Activated naive CD8-positive, alpha-beta T cell (primary cell): ENCODE measurements at regions not wholly inside any gene's neighbourhood (a gene's known extent, or its start where the extent isn't known, plus 50 kb on each side); places are given as distances from the start of the nearest gene placed in this dataset.

ENCODE experiments used
- H3K27ac Mint-ChIP-seq: one replicate; pipeline ENCODE4 v1.8.0; 2021; ENCODE audit warnings: mixed read lengths
- H3K27me3 Mint-ChIP-seq: one replicate; pipeline ENCODE4 v1.8.0; 2021; ENCODE audit warnings: mixed read lengths
- H3K36me3 Mint-ChIP-seq: one replicate; pipeline ENCODE4 v1.8.0; 2021; ENCODE audit warnings: mixed read lengths
- H3K4me1 Mint-ChIP-seq: one replicate; pipeline ENCODE4 v1.8.0; 2021; ENCODE audit warnings: low read depth, mixed read lengths
- H3K4me3 Mint-ChIP-seq: one replicate; pipeline ENCODE4 v1.8.0; 2021; ENCODE audit warnings: mild to moderate bottlenecking, mixed read lengths
- H3K9me3 Mint-ChIP-seq: one replicate; pipeline ENCODE4 v1.8.0; 2021; ENCODE audit warnings: low read depth, mixed read lengths

DNA sequence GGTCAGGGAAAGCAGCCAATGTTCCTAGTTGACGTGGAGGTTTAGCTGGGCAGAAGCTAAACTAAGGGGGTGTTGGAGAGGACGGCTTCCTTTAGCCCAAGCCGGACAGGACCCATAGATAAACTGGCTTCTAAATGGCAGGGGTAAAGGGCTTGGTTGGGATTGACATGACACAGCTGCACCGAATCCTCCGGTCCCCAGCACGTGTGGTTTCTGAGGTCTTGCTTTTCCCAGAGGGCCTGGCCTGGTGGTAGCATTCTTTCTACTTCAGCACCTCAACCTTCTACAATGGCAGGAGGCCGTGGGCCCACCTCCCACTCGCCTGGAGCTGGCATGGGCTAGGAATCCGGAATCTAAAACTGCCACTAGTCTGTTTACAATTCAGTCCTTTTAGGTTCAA is 163.0 kb downstream of the FGF9 start:
- no peaks in the 10 kb centered on the region for H3K4me1 Mint-ChIP-seq
- no peaks in the 10 kb centered on the region for H3K9me3 Mint-ChIP-seq
- no peak overlapping the region for H3K27ac Mint-ChIP-seq
- no peaks in the 10 kb centered on the region for H3K36me3 Mint-ChIP-seq
- H3K4me3 Mint-ChIP-seq = no peak overlapping the region
- no peaks in the 10 kb centered on the region for H3K27me3 Mint-ChIP-seq

GRCh38 chr13:21834521-21834920 is 163.6 kb downstream of the FGF9 start:
- Mint-ChIP-seq H3K4me3 (no peak overlapping the region), H3K27ac (no peak overlapping the region), H3K36me3 (no peaks in the 10 kb centered on the region), H3K4me1 (no peaks in the 10 kb centered on the region), H3K27me3 (no peaks in the 10 kb centered on the region), H3K9me3 (no peaks in the 10 kb centered on the region)

DNA sequence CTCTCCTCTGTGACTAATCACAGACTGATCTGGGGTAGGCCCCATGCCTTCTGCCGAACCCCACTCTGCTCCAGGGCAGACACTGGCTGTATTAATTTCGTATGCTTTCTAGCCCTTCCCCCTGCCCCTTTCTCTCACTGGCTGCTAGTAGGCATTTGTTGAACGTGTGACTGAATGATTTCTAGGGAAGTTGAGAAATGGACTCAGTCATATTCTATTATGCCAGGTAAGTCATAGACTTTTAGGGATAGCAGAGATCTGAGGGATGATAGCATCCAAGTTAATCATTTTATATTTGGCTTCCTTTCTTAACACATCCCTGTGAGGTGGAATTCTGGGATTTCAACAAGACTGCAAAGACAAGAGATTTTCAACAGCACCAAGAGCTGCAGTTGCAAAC is 166.4 kb downstream of the FGF9 start:
- Mint-ChIP-seq H3K4me3 (no peak overlapping the region), H3K27ac (no peak overlapping the region), H3K9me3 (no peaks in the 10 kb centered on the region), H3K4me1 (no peaks in the 10 kb centered on the region), H3K36me3 (no peaks in the 10 kb centered on the region), H3K27me3 (peaks cover 2% of the 10 kb centered on the region)

GRCh38 chr13:21837841-21838551 is 167.1 kb downstream of the FGF9 start:
- H3K4me1 Mint-ChIP-seq = no peaks in the 10 kb centered on the region
- no peak overlapping the region for H3K27ac Mint-ChIP-seq

GRCh38 chr13:21846605-21847004 is 175.7 kb downstream of the FGF9 start:
- Mint-ChIP-seq H3K27me3 (peaks cover 6% of the 10 kb centered on the region), H3K27ac (no peak overlapping the region), H3K4me3 (no peak overlapping the region), H3K9me3 (no peaks in the 10 kb centered on the region), H3K4me1 (peaks cover 6% of the 10 kb centered on the region), H3K36me3 (no peaks in the 10 kb centered on the region)

More at GRCh38 chr13:21837841-21838551, 167.1 kb downstream of the FGF9 start:
- peaks cover 2% of the 10 kb centered on the region for H3K27me3 Mint-ChIP-seq
- H3K36me3 Mint-ChIP-seq = no peaks in the 10 kb centered on the region
- H3K4me3 Mint-ChIP-seq = no peak overlapping the region
- no peaks in the 10 kb centered on the region for H3K9me3 Mint-ChIP-seq

DNA sequence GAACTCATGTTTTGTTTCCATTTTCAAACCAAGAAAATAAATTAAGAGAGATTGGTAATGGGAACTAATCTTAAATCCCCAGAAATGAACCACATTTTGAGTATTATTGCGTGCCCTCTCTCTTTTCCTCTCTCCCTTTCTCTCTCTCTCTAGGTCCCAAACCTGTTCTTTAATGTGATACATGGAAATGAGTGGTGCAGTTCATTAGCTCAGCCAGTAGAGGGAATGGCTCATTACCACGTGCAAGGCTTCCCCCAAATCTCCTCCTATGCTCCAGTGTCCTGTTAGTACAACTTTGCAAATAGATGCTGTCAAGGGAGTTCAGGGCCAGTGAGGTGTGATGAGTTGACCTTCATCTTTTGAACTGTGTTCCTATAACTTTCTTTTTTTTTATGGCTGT is 178.4 kb downstream of the FGF9 start:
- H3K36me3 Mint-ChIP-seq = no peaks in the 10 kb centered on the region

GRCh38 chr13:21850013-21851006 is 179.4 kb downstream of the FGF9 start:
- Mint-ChIP-seq H3K4me3 (no peak overlapping the region), H3K36me3 (no peaks in the 10 kb centered on the region), H3K4me1 (peaks cover 6% of the 10 kb centered on the region), H3K27me3 (peaks cover 4% of the 10 kb centered on the region), H3K9me3 (no peaks in the 10 kb centered on the region), H3K27ac (no peak overlapping the region)

More for the DNA sequence above, 178.4 kb downstream of the FGF9 start:
- Mint-ChIP-seq H3K27ac (no peak overlapping the region), H3K27me3 (peaks cover 4% of the 10 kb centered on the region), H3K4me3 (no peak overlapping the region), H3K4me1 (peaks cover 6% of the 10 kb centered on the region), H3K9me3 (no peaks in the 10 kb centered on the region)

GRCh38 chr13:21852043-21852442 is 181.2 kb downstream of the FGF9 start:
- Mint-ChIP-seq H3K27ac (no peak overlapping the region), H3K27me3 (peaks cover 2% of the 10 kb centered on the region), H3K4me1 (peaks cover 6% of the 10 kb centered on the region), H3K4me3 (no peak overlapping the region), H3K9me3 (no peaks in the 10 kb centered on the region), H3K36me3 (no peaks in the 10 kb centered on the region)

GRCh38 chr13:21853779-21854178 is 182.9 kb downstream of the FGF9 start:
- peaks cover 6% of the 10 kb centered on the region for H3K4me1 Mint-ChIP-seq
- H3K27me3 Mint-ChIP-seq = no peaks in the 10 kb centered on the region
- H3K4me3 Mint-ChIP-seq = no peak overlapping the region
- no peaks in the 10 kb centered on the region for H3K36me3 Mint-ChIP-seq
- no peaks in the 10 kb centered on the region for H3K9me3 Mint-ChIP-seq
- H3K27ac Mint-ChIP-seq = no peak overlapping the region

GRCh38 chr13:21868823-21869222 is 197.9 kb downstream of the FGF9 start:
- H3K9me3 Mint-ChIP-seq = peaks cover 7% of the 10 kb centered on the region
- peaks cover 4% of the 10 kb centered on the region for H3K27me3 Mint-ChIP-seq
- H3K4me3 Mint-ChIP-seq = no peak overlapping the region
- no peak overlapping the region for H3K27ac Mint-ChIP-seq
- H3K36me3 Mint-ChIP-seq = peaks cover 3% of the 10 kb centered on the region
- no peaks in the 10 kb centered on the region for H3K4me1 Mint-ChIP-seq

DNA sequence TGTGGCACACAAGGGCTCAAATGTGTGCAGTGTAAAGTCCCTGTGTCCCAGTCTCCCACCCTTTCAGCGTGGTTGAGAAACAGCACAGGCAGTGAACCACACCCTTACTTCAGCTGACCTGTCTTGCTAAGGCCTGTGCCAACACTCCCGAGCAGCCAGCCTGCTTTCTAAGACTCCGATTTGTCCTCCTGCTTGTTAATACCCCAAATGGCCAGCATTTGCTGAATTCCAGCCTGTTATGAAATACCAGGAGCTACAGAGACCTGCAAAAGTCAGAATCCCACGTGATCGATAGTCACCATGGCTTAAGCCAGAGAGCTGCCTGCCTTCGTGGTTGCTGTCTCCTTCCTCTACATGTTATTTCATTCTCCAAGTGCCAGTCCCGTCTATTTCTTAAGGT is 200.5 kb downstream of the FGF9 start:
- Mint-ChIP-seq H3K4me1 (no peaks in the 10 kb centered on the region), H3K27me3 (peaks cover 4% of the 10 kb centered on the region), H3K4me3 (no peak overlapping the region), H3K36me3 (no peaks in the 10 kb centered on the region), H3K27ac (no peak overlapping the region), H3K9me3 (no peaks in the 10 kb centered on the region)

DNA sequence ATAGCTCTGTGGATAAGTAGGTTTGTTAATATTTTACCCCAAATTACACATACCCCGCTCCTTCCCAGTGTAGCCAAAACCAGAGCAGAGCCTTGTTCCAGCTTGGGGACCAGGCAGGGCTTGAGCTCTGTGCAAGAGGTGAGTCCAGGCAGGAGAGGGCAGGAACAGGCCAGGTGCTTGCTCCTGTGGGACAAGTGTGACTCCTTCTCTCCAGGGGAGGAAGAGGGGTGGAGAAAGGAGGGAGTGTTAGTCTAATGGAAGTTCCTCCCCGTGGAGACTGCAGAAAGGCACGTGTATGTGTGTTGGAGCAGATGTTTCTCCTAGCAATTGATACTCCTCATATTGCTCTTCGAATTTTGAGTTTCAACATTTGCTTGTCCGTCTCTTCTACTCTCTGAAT is 201.0 kb downstream of the FGF9 start:
- no peaks in the 10 kb centered on the region for H3K36me3 Mint-ChIP-seq
- no peaks in the 10 kb centered on the region for H3K9me3 Mint-ChIP-seq
- no peaks in the 10 kb centered on the region for H3K4me1 Mint-ChIP-seq
- H3K27me3 Mint-ChIP-seq = peaks cover 4% of the 10 kb centered on the region
- no peak overlapping the region for H3K27ac Mint-ChIP-seq
- H3K4me3 Mint-ChIP-seq = no peak overlapping the region

- Mint-ChIP-seq H3K27me3 (peaks cover 4% of the 10 kb centered on the region), H3K9me3 (no peaks in the 10 kb centered on the region), H3K4me3 (no peak overlapping the region), H3K36me3 (no peaks in the 10 kb centered on the region), H3K4me1 (no peaks in the 10 kb centered on the region), H3K27ac (no peak overlapping the region)
Observed at GRCh38 chr13:21872795-21873194, 201.9 kb downstream of the FGF9 start.

DNA sequence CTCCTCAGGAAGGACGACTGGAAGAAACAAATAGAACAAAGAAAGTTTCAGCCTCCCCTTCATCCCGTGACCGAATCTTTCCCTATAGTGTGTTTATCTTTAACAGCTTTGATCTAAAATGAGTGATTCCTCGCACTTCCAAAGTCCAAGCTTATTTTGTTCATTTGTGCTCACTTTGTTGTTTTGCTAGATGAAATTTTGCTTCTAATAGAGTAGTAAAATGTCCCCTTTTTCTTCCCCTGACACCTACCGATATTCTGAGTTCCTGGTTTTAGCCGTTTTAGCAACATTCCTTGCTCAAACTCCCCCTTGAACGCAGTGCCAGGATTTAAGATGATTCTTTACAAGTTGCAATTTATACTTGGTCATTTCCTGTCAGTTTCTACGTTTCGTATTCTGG is 204.2 kb downstream of the FGF9 start:
- no peaks in the 10 kb centered on the region for H3K4me1 Mint-ChIP-seq
- H3K9me3 Mint-ChIP-seq = no peaks in the 10 kb centered on the region
- H3K27ac Mint-ChIP-seq = no peak overlapping the region
- no peaks in the 10 kb centered on the region for H3K36me3 Mint-ChIP-seq
- no peaks in the 10 kb centered on the region for H3K27me3 Mint-ChIP-seq
- no peak overlapping the region for H3K4me3 Mint-ChIP-seq

DNA sequence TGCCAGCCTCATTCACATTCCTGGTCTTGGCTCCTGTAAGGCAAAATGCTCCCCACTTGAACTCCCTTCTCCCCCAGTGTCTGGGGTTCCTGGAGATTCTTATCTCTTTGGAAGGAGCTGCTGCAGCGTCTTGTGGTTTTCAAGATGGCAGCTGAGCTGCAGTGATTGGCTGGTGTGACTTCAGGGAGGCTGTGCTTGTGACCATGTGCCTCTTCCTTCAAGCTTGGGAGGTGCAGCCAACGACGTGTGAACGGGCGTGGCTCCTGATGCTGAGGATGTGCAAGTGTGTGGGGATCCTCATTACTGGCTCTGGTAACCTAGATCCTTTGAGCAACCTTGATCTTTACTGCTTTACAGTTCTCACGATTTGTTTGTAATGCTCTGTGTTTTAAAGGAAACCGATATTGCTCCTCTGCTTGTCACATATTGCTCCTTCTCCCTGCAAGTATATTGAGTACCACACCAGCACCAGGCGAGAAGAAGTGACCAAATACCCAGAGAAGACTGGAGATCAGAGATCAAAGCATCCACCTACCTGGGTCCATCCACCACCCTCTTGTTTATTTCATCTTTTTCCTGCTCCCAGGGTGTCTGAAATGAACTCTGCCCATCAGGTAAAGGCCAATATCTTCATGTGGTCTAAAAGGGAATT is 208.5 kb downstream of the FGF9 start:
- Mint-ChIP-seq H3K4me3 (no peak overlapping the region), H3K4me1 (no peaks in the 10 kb centered on the region), H3K9me3 (no peaks in the 10 kb centered on the region), H3K36me3 (no peaks in the 10 kb centered on the region), H3K27ac (no peak overlapping the region), H3K27me3 (peaks cover 4% of the 10 kb centered on the region)
